SK-N-SH (cell line): ENCODE measurements at regions not wholly inside any gene's neighbourhood (a gene's known extent, or its start where the extent isn't known, plus 50 kb on each side); places are given as distances from the start of the nearest gene placed in this dataset.

Source experiments
- CTCF ChIA-PET: fragments of 300-600, 350-600 bp; formaldehyde crosslinking; extraction: SDS; loops from one replicate; lab custom pipeline; 2021; lab: Yijun Ruan, JAX
- POLR2A ChIA-PET: fragments of 350-600 bp; sonication (Branson Sonifier 250); formaldehyde crosslinking; extraction: SDS; loops from one replicate; lab custom pipeline; 2020; ENCODE audit warnings: antibody characterized with exemption, inconsistent platforms; lab: Yijun Ruan, JAX
- DNase-seq: peaks from one replicate; pipeline ENCODE4 v3.0.0; 2012
- H2AFZ ChIP-seq: fragments of 200-600 bp; sonication (generic); 2 replicates; pipeline ENCODE4 v1.8.1; 2016; ENCODE audit warnings: antibody characterized with exemption, mild to moderate bottlenecking, low read depth
- H3F3A ChIP-seq: fragments of 200-600 bp; sonication (generic); replicated peaks from 2 replicates; pipeline ENCODE3; 2016; ENCODE audit warnings: antibody characterized with exemption, mild to moderate bottlenecking; ENCODE audit not compliant: insufficient read depth
- H3K27ac ChIP-seq, 2 experiments: fragments of 200-500 bp in 1 of 2; fragments of 200-600 bp in 1 of 2; sonication (Bioruptor generic) in 1 of 2; sonication (generic), shearing (Covaris generic) in 1 of 2; 2 replicates each; pipeline versions ENCODE4 v1.5.1 to v1.6.1; 2014 to 2016; ENCODE audit warnings: low read depth in 2 of 2, inconsistent platforms in 1 of 2, low read length in 1 of 2, mild to moderate bottlenecking in 1 of 2, mixed read lengths in 1 of 2
- H3K27me3 ChIP-seq: fragments of 200-600 bp; sonication (generic), shearing (Covaris generic); 2 replicates; pipeline ENCODE4 v1.6.1; 2016; ENCODE audit warnings: mixed run types; ENCODE audit not compliant: insufficient read depth
- H3K36me3 ChIP-seq, 2 experiments: fragments of 200-500 bp in 1 of 2; fragments of 200-600 bp in 1 of 2; sonication (Bioruptor generic) in 1 of 2; sonication (generic) in 1 of 2; replicated peaks in 1 of 2; 2 replicates each; pipeline versions ENCODE3 to v1.5.1; 2014 to 2016; ENCODE audit warnings: low read length in 1 of 2, mild to moderate bottlenecking in 1 of 2; ENCODE audit not compliant: insufficient read depth in 2 of 2, control insufficient read depth in 1 of 2
- H3K4me1 ChIP-seq, 2 experiments: fragments of 200-500 bp in 1 of 2; fragments of 200-600 bp in 1 of 2; sonication (Bioruptor generic) in 1 of 2; sonication (generic), shearing (Covaris generic) in 1 of 2; 2 replicates each; pipeline versions ENCODE4 v1.5.1 to v1.6.1; 2014 to 2016; ENCODE audit warnings: low read depth in 1 of 2, low read length in 1 of 2, mixed run types in 1 of 2; ENCODE audit not compliant: insufficient read depth in 2 of 2, control insufficient read depth in 1 of 2
- H3K4me2 ChIP-seq: fragments of 200-600 bp; sonication (generic), shearing (Covaris generic); 2 replicates; pipeline ENCODE4 v1.6.1; 2017; ENCODE audit warnings: mixed run types
- H3K4me3 ChIP-seq, 2 experiments: fragments of 200-500 bp in 1 of 2; fragments of 200-600 bp in 1 of 2; sonication (Bioruptor generic) in 1 of 2; sonication (generic), shearing (Covaris generic) in 1 of 2; 2 replicates each; pipeline versions ENCODE4 v1.5.1 to v1.8.1; 2014 to 2016; ENCODE audit warnings: low read depth in 2 of 2, inconsistent platforms in 1 of 2, low read length in 1 of 2, mild to moderate bottlenecking in 1 of 2, mixed read lengths in 1 of 2, moderate library complexity in 1 of 2
- H3K79me2 ChIP-seq: fragments of 200-600 bp; sonication (generic); 2 replicates; pipeline ENCODE4 v1.8.1; 2017; ENCODE audit warnings: mild to moderate bottlenecking; ENCODE audit not compliant: insufficient read depth
- H3K9ac ChIP-seq: fragments of 200-600 bp; sonication (generic); 2 replicates; pipeline ENCODE4 v1.6.1; 2017; ENCODE audit warnings: mixed run types
- H3K9me2 ChIP-seq: fragments of 200-600 bp; sonication (generic); 2 replicates; pipeline ENCODE4 v1.6.1; 2017; ENCODE audit warnings: mixed run types
- H3K9me3 ChIP-seq: fragments of 200-600 bp; sonication (generic); 2 replicates; pipeline ENCODE4 v1.6.1; 2017; ENCODE audit warnings: mixed run types, mild to moderate bottlenecking, moderate library complexity
- H4K20me1 ChIP-seq: fragments of 200-600 bp; sonication (generic); 2 replicates; pipeline ENCODE4 v1.6.1; 2017; ENCODE audit warnings: mild to moderate bottlenecking, mixed run types; ENCODE audit not compliant: insufficient read depth
- EP300 ChIP-seq, 2 experiments: IDR thresholded peaks; 2 replicates each; pipeline versions ENCODE4 v1.4.0 to v1.6.1; 2012; ENCODE audit warnings: borderline replicate concordance in 1 of 2, low read depth in 1 of 2, low read length in 1 of 2
- EZH2phosphoT487 ChIP-seq: fragments of 200-600 bp; sonication (generic); IDR thresholded peaks from 2 replicates; pipeline ENCODE4 v1.6.1; 2017; ENCODE audit warnings: low read depth, mixed run types, mild to moderate bottlenecking, antibody characterized with exemption, moderate library complexity, borderline replicate concordance
- FOXM1 ChIP-seq: IDR thresholded peaks from 2 replicates; pipeline ENCODE4 v1.4.0; 2012; ENCODE audit warnings: low read depth, mild to moderate bottlenecking
- GATA2 ChIP-seq: sonication (generic); formaldehyde crosslinking; IDR thresholded peaks from 2 replicates; pipeline ENCODE4 v1.5.0; 2020; ENCODE audit warnings: mild to moderate bottlenecking, missing genetic modification reagents
- MAX ChIP-seq: IDR thresholded peaks from 2 replicates; pipeline ENCODE4 v1.4.0; 2012; ENCODE audit warnings: low read depth
- MEF2A ChIP-seq: IDR thresholded peaks from 2 replicates; pipeline ENCODE4 v1.4.0; 2012; ENCODE audit warnings: low read depth, borderline replicate concordance
- NRF1 ChIP-seq: IDR thresholded peaks from 2 replicates; pipeline ENCODE4 v1.6.1; 2012; ENCODE audit warnings: low read depth, mild to moderate bottlenecking, low read length
- POLR2AphosphoS5 ChIP-seq: IDR thresholded peaks from 2 replicates; pipeline ENCODE4 v1.6.1; 2012; ENCODE audit warnings: low read depth, low read length
- RCOR1 ChIP-seq: fragments of 150-350 bp; IDR thresholded peaks from 2 replicates; pipeline ENCODE4 v1.6.1; 2017; ENCODE audit warnings: antibody characterized with exemption, low read length
- RXRA ChIP-seq: IDR thresholded peaks from 2 replicates; pipeline ENCODE4 v1.4.0; 2012; ENCODE audit warnings: low read depth, mild to moderate bottlenecking, borderline replicate concordance
- SIN3A ChIP-seq: IDR thresholded peaks from 2 replicates; pipeline ENCODE4 v1.6.1; 2012; ENCODE audit warnings: low read depth, mild to moderate bottlenecking, low read length, moderate library complexity, borderline replicate concordance
- SMC3 ChIP-seq: IDR thresholded peaks from 2 replicates; pipeline ENCODE4 v1.6.1; 2012; ENCODE audit warnings: low read depth, low read length, improper control_type of control experiment
- TAF1 ChIP-seq: IDR thresholded peaks from 2 replicates; pipeline ENCODE4 v1.6.1; 2012; ENCODE audit warnings: low read depth, mild to moderate bottlenecking, low read length, moderate library complexity, borderline replicate concordance
- TCF12 ChIP-seq: IDR thresholded peaks from 2 replicates; pipeline ENCODE4 v1.4.0; 2012
- YY1 ChIP-seq: IDR thresholded peaks from 2 replicates; pipeline ENCODE4 v1.4.0; 2012; ENCODE audit warnings: low read depth, mild to moderate bottlenecking
- WGBS: methylation state at CpG from one replicate; pipeline ENCODE4 v1.1.6; 2017; ENCODE audit warnings: low lambda C conversion rate; 5-methylcytosine and 5-hydroxymethylcytosine counted together
- TF ChIP-seq, protein P1 (sequence below): fragments of 200-600 bp; sonication (generic); IDR thresholded peaks from 2 replicates; pipeline ENCODE4 v1.6.1; 2017; ENCODE audit warnings: antibody characterized with exemption, mild to moderate bottlenecking, moderate library complexity
- TF ChIP-seq, protein P2 (sequence below): IDR thresholded peaks from 2 replicates; pipeline ENCODE4 v1.4.0; 2012; ENCODE audit warnings: low read depth, borderline replicate concordance

DNA sequence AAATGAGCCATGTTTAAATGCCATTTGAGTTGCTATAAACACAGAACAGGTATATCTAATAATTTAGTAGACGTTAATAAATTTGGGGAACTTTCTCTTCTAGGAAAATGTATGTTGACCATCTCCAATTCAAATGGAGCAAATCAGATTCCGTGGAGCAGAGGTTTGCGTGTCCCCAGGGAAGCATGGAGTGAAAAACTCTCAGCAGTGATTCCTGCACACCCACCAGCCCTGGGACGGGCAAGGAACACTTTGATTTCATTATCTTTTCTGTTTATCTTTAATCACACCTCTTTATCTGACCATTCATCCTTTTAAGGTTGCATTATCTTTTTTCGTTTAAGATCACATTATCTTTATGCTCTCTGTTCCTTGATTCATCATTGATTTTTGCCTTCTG lies 95.0 kb downstream of the RNASET2 start:
- Histone ChIP-seq H3K4me2 (no peak overlapping the region), H2AFZ (no peak overlapping the region), H3K9me3 (no peaks in the 10 kb centered on the region), H3K27me3 (peaks cover 47% of the 10 kb centered on the region; the same call in 1 of the 2 replicates), H3K36me3 (no peaks in the 10 kb centered on the region), H3F3A (no peaks in the 10 kb centered on the region), H3K9me2 (no peaks in the 10 kb centered on the region), H3K9ac (no peak overlapping the region), H3K4me1 (peaks cover 0 to 5% of the 10 kb centered on the region in 2 experiments; a peak in 2 of 4 replicates), H3K27ac (no peak overlapping the region), H3K4me3 (no peak overlapping the region), H3K79me2 (no peaks in the 10 kb centered on the region), H4K20me1 (no peaks in the 10 kb centered on the region)
- ChIA-PET CTCF (interaction anchor here (0.8 kb wide), 1 partner anchor 755 kb away, joined by 3 read pairs; no protein-coding TSS in a partner anchor), POLR2A (no interaction called here)
- WGBS: 73% methylated on average over 5 of the region's 5 CpGs
- no peak for DNase-seq
- no peak for TF ChIP-seq RCOR1
- TF ChIP-seq, protein P1, sequence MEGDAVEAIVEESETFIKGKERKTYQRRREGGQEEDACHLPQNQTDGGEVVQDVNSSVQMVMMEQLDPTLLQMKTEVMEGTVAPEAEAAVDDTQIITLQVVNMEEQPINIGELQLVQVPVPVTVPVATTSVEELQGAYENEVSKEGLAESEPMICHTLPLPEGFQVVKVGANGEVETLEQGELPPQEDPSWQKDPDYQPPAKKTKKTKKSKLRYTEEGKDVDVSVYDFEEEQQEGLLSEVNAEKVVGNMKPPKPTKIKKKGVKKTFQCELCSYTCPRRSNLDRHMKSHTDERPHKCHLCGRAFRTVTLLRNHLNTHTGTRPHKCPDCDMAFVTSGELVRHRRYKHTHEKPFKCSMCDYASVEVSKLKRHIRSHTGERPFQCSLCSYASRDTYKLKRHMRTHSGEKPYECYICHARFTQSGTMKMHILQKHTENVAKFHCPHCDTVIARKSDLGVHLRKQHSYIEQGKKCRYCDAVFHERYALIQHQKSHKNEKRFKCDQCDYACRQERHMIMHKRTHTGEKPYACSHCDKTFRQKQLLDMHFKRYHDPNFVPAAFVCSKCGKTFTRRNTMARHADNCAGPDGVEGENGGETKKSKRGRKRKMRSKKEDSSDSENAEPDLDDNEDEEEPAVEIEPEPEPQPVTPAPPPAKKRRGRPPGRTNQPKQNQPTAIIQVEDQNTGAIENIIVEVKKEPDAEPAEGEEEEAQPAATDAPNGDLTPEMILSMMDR: no peak
- TF ChIP-seq SIN3A: no peak
- no peak for TF ChIP-seq EZH2phosphoT487

GRCh38 chr6:166860392-166860791 lies 96.0 kb downstream of the RNASET2 start:
- Histone ChIP-seq H3K79me2 (no peaks in the 10 kb centered on the region), H4K20me1 (no peaks in the 10 kb centered on the region), H3K9ac (no peak overlapping the region), H3F3A (no peaks in the 10 kb centered on the region), H3K4me1 (peaks cover 0 to 5% of the 10 kb centered on the region in 2 experiments; a peak in 2 of 4 replicates), H3K27ac (no peak overlapping the region), H3K4me2 (no peak overlapping the region), H3K36me3 (no peaks in the 10 kb centered on the region), H3K9me2 (no peaks in the 10 kb centered on the region), H3K4me3 (no peak overlapping the region), H3K9me3 (no peaks in the 10 kb centered on the region), H2AFZ (no peak overlapping the region), H3K27me3 (peaks cover 47% of the 10 kb centered on the region; the same call in 1 of the 2 replicates)
- TF ChIP-seq RCOR1: no peak
- no peak for TF ChIP-seq GATA2 (CRISPR knock-in tag)
- no peak for TF ChIP-seq MAX
- TF ChIP-seq TCF12: no peak
- 45% methylated on average over 6 of the region's 6 CpGs for WGBS
- no peak for DNase-seq
- POLR2A ChIA-PET: no interaction called here
- CTCF ChIA-PET: interaction anchor here (0.8 to 1.5 kb wide), 3 partner anchors 30 to 754 kb away, joined by 3 to 5 read pairs (median 3); no protein-coding TSS in a partner anchor

DNA sequence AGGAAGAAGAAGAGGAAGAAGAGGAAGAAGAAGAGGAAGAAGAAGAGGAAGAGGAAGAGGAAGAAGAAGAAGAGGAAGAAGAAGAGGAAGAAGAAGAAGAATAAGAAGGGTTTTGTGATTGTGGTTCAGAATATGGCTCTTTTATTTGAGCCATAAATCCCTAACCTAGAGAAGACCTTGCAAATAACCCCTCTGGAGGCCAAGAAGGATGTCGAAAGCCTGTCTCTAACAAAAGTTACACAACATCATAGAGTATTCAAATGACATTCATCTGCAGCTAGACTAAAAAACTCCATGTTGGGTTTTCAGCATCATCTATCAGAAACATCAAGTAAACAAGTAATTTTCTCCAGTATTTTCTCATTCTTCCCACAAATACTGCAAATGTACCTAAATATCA lies 100.9 kb downstream of the RNASET2 start:
- H3K9me3 ChIP-seq: no peaks in the 10 kb centered on the region
- H3K79me2 ChIP-seq: no peaks in the 10 kb centered on the region
- H2AFZ ChIP-seq: no peak overlapping the region
- no peak overlapping the region for H3K4me2 ChIP-seq
- peaks cover 7% of the 10 kb centered on the region; the same call in 1 of the 2 replicates for H3K27me3 ChIP-seq
- no peaks in the 10 kb centered on the region for H3F3A ChIP-seq
- no peaks in the 10 kb centered on the region for H3K9me2 ChIP-seq
- DNase-seq: no peak
- H3K4me1 ChIP-seq: peaks cover 0 to 4% of the 10 kb centered on the region in 2 experiments; a peak in 1 of 4 replicates
- H3K9ac ChIP-seq: no peak overlapping the region
- H3K4me3 ChIP-seq: no peak overlapping the region
- no peaks in the 10 kb centered on the region for H4K20me1 ChIP-seq
- no peaks in the 10 kb centered on the region for H3K36me3 ChIP-seq
- CTCF ChIA-PET: no interaction called here
- TF ChIP-seq TAF1: no peak
- TF ChIP-seq, protein P2, sequence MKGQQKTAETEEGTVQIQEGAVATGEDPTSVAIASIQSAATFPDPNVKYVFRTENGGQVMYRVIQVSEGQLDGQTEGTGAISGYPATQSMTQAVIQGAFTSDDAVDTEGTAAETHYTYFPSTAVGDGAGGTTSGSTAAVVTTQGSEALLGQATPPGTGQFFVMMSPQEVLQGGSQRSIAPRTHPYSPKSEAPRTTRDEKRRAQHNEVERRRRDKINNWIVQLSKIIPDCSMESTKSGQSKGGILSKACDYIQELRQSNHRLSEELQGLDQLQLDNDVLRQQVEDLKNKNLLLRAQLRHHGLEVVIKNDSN: no peak
- TF ChIP-seq FOXM1: no peak
- no peak for TF ChIP-seq MEF2A
- no peak for TF ChIP-seq EP300 (IDR thresholded peaks at IDR 0.05; ENCODE audit: borderline replicate concordance in 1 of 2, low read depth in 1 of 2, low read length in 1 of 2)
- TF ChIP-seq NRF1: no peak
- TF ChIP-seq TCF12: no peak
- no peak for TF ChIP-seq SMC3
- no peak for TF ChIP-seq RXRA
- TF ChIP-seq RCOR1: no peak
- TF ChIP-seq POLR2AphosphoS5: no peak
- TF ChIP-seq YY1: no peak
- H3K27ac ChIP-seq: no peak overlapping the region
- POLR2A ChIA-PET: no interaction called here
- WGBS: 50% methylated on average over 1 of the region's 1 CpG
